ENCODE measurements at regions not wholly inside any gene's neighbourhood (a gene's known extent, or its start where the extent isn't known, plus 50 kb on each side); places are given as distances from the start of the nearest gene placed in this dataset.

DNA sequence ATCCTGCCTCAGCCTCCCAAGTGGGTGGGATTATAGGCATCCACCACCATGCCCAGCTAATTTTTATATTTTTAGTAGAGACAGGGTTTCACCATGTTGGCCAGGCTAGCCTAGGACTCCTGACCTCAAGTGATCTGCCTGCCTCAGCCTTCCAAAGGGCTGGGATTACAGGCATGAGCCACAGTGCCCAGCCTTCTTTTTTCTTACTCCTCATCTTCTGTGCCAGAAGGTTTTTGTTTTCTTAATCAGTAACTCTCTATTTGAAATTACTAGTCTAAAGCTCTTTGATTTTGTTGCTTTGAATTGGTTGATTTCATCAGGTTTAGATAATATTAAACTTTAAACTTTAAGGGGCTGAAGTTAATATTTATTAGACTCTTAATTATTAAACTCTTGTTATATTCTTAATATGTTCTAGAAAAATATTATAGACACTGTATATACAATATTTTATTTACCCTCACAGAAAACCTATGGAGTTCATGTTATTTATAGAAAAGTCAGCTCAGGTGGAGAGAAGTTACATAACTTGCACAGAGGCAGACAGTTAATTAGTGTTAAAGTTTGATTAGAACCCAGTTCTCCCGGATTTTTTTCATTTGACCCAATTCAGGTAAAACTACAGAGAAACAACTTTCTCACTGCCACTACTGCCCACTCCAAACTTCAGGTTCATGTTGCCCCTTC, 177.4 kb upstream of the SGK1 start:
- no peak overlapping the region for H3K4me3 ChIP-seq
- no peak for DNase-seq
- TF ChIP-seq POLR2A (IDR thresholded peaks at IDR 0.05) = no peak
- TF ChIP-seq, protein P1, sequence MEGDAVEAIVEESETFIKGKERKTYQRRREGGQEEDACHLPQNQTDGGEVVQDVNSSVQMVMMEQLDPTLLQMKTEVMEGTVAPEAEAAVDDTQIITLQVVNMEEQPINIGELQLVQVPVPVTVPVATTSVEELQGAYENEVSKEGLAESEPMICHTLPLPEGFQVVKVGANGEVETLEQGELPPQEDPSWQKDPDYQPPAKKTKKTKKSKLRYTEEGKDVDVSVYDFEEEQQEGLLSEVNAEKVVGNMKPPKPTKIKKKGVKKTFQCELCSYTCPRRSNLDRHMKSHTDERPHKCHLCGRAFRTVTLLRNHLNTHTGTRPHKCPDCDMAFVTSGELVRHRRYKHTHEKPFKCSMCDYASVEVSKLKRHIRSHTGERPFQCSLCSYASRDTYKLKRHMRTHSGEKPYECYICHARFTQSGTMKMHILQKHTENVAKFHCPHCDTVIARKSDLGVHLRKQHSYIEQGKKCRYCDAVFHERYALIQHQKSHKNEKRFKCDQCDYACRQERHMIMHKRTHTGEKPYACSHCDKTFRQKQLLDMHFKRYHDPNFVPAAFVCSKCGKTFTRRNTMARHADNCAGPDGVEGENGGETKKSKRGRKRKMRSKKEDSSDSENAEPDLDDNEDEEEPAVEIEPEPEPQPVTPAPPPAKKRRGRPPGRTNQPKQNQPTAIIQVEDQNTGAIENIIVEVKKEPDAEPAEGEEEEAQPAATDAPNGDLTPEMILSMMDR (IDR thresholded peaks at IDR 0.05) = no peak
- peaks cover 0 to 6% (median 0%) of the 10 kb centered on the region in 12 donors for H3K4me1 ChIP-seq
- no peaks in the 10 kb centered on the region for H3K9me3 ChIP-seq
- intact Hi-C loops (cut with DNase I) = no loop called here
- H3K27ac ChIP-seq = no peak overlapping the region
- WGBS, 4 donors = 75 to 90% (median 78%) methylated on average over 1 of the region's 1 CpG
- H3K36me3 ChIP-seq = no peaks in the 10 kb centered on the region
- no peaks in the 10 kb centered on the region for H3K27me3 ChIP-seq
- no peak for ATAC-seq

DNA sequence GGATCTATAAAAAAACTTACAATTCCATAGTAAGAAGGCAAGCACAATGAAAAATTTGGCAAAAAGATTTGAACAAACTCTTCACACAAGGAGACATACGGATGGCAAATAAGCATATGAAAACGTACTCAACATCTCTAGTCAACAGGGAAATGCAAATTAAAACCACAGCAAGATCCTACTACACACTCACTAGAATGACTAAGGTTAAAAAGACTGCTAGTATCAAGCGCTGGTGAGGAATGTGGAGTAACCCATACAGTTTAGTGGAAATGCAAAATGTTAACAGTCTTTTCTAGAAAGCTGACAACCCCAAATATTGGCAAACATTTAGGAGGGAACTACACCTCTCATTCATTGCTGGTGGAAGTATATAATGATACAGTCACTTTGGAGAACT, 175.9 kb upstream of the SGK1 start:
- H3K36me3 ChIP-seq = no peaks in the 10 kb centered on the region
- no peak for DNase-seq
- H3K4me1 ChIP-seq = peaks cover 0 to 6% (median 0%) of the 10 kb centered on the region in 12 donors
- no peak for ATAC-seq
- no peaks in the 10 kb centered on the region for H3K27me3 ChIP-seq
- no peak overlapping the region for H3K4me3 ChIP-seq
- TF ChIP-seq, protein P1 (IDR thresholded peaks at IDR 0.05) = no peak
- TF ChIP-seq POLR2A (IDR thresholded peaks at IDR 0.05) = no peak
- intact Hi-C loops (cut with DNase I) = no loop called here
- 89 to 94% (median 91%) methylated on average over 3 of the region's 3 CpGs for WGBS, 4 donors
- H3K9me3 ChIP-seq = no peaks in the 10 kb centered on the region
- no peak overlapping the region for H3K27ac ChIP-seq

DNA sequence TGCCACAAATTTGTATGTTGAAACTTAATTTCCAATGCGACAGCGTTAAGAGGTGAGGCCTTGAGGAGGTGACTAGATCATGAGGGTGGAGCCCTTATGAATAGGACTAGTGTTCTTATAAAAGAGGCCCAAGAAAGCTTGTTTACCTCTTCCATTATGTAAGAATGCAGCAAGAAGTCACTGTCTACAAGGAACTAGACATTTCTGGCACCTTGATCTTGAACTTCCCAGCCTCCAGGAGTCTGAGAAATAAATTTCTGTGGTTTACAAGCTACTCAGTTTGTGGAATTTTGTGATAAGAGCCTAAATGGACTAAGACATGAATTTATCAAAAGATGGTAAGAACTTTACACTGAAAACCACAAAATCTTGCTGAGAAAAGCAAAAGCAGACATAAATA, 173.6 kb upstream of the SGK1 start:
- no peak for TF ChIP-seq POLR2A (IDR thresholded peaks at IDR 0.05)
- TF ChIP-seq, protein P1 (IDR thresholded peaks at IDR 0.05) = no peak
- Histone ChIP-seq H3K4me1 (peaks cover 0 to 6% (median 0%) of the 10 kb centered on the region in 12 donors), H3K27me3 (no peaks in the 10 kb centered on the region), H3K36me3 (no peaks in the 10 kb centered on the region), H3K9me3 (no peaks in the 10 kb centered on the region), H3K4me3 (no peak overlapping the region), H3K27ac (no peak overlapping the region)
- DNase-seq (no peak), ATAC-seq (no peak)
- 94 to 100% (median 97%) methylated on average over 2 of the region's 2 CpGs for WGBS, 4 donors
- intact Hi-C loops (cut with DNase I) = no loop called here

DNA sequence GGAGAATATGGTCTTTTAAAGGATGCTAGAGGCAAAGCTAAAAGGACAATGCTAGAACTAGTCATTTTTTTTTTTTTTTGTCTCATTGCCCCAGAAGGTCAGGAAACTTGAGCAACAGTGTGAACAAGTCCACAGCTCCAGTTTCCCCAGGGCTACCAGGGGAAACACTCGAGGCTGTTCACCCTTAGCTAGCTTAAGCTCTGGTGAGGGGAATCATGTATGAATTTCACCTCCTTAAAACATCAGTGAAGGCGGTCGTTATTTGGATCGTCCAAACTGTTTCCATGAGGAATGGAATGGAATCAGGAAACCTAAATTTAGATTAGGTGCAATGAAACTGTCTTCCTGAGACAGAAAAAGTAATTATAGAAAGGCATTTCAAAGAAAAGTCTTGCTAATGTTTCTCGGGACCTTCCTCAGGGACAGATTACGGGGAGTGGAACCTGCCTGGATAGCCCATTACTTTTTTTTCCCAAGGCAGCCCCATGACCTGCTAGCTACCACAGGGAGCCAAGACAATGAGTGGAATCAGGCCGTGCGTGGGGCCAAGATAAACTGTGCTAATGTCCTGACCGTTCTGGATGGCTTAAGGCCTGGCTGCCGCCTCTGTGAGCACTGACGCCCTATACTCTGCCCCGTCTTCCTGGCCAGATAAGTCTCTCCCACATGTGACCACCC, 164.8 kb upstream of the SGK1 start:
- Histone ChIP-seq H3K4me3 (no peak overlapping the region), H3K27me3 (no peaks in the 10 kb centered on the region), H3K9me3 (no peaks in the 10 kb centered on the region), H3K36me3 (no peaks in the 10 kb centered on the region), H3K4me1 (peaks cover 2 to 22% (median 14%) of the 10 kb centered on the region in 12 donors), H3K27ac (peak overlapping the region in 11 of 12 donors; percentile 31 to 72 (median 50))
- no peak for TF ChIP-seq POLR2A (IDR thresholded peaks at IDR 0.05)
- TF ChIP-seq, protein P1 (IDR thresholded peaks at IDR 0.05) = no peak
- peak in 4 of 5 donors; percentile 59 to 76 (median 70) for DNase-seq
- WGBS, 4 donors = 26 to 47% (median 35%) methylated on average over 9 to 12 of the region's 12 CpGs
- intact Hi-C loops (cut with DNase I) = loop anchor here in 1 of 10 donors (10.0 kb wide), 1 partner anchor 138 kb away; no protein-coding TSS in a partner anchor
- ATAC-seq = peak; percentile 87 to 97 (median 93)

All from heart left ventricle (tissue), 16 donors.